ENCODE measurements at regions not wholly inside any gene's neighbourhood (a gene's known extent, or its start where the extent isn't known, plus 50 kb on each side); places are given as distances from the start of the nearest gene placed in this dataset.

DNA sequence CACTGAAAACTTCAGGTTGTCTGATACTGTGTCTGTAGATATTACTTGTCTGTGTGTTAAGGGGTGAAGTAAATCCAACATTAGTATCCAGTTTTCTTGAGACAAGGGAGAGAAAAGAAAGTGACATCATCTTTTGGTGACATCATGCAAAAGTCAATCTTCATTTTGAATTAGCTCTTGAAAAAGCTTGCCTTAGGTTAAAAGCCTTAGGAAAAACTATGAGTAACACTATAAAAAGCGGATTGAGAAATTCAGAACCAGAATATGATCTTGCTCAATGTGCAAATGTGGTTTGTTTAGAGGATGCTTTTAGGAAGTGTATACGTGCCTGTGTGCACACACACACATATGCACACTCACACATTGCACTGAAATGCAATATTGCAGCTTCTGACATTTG is 345.8 kb upstream of the CASK start:
- TF ChIP-seq EZH2 (IDR thresholded peaks at IDR 0.05; ENCODE audit: low read length, unreplicated experiment) = no peak
- TF ChIP-seq EZH2phosphoT487 (IDR thresholded peaks at IDR 0.05; ENCODE audit: borderline replicate concordance, low read length) = no peak

Measured in PC-3 (cell line).